Parathyroid adenoma (tissue), 2 donors: ENCODE measurements at regions not wholly inside any gene's neighbourhood (a gene's known extent, or its start where the extent isn't known, plus 50 kb on each side); places are given as distances from the start of the nearest gene placed in this dataset.

ENCODE experiments used
- H2AFZ ChIP-seq: fragments of 300-600 bp; sonication (generic); one replicate; pipeline ENCODE4 v1.7.0; 2017; ENCODE audit warnings: antibody characterized with exemption, mild to moderate bottlenecking
- H3K27ac ChIP-seq: fragments of 300-600 bp; sonication (generic); one replicate; pipeline ENCODE4 v1.7.0; 2017
- H3K27me3 ChIP-seq: fragments of 300-600 bp; sonication (generic); one replicate; pipeline ENCODE4 v1.7.0; 2017; ENCODE audit warnings: low read length; ENCODE audit not compliant: control insufficient read depth, insufficient read depth
- H3K36me3 ChIP-seq: fragments of 300-600 bp; sonication (generic); one replicate; pipeline ENCODE4 v1.7.0; 2017; ENCODE audit warnings: low read length; ENCODE audit not compliant: control insufficient read depth, insufficient read depth
- H3K4me1 ChIP-seq: fragments of 300-600 bp; sonication (generic); one replicate; pipeline ENCODE4 v1.7.0; 2017; ENCODE audit warnings: control low read depth
- H3K4me2 ChIP-seq: fragments of 300-600 bp; sonication (generic); one replicate; pipeline ENCODE4 v1.7.0; 2017; ENCODE audit warnings: low read length
- H3K4me3 ChIP-seq: fragments of 300-600 bp; sonication (generic); one replicate; pipeline ENCODE4 v1.7.0; 2017; ENCODE audit warnings: low read depth, low read length
- H3K79me2 ChIP-seq: fragments of 300-600 bp; sonication (generic); one replicate; pipeline ENCODE4 v1.7.0; 2017; ENCODE audit warnings: control low read depth
- H3K9ac ChIP-seq: fragments of 300-600 bp; sonication (generic); one replicate; pipeline ENCODE4 v1.7.0; 2017; ENCODE audit warnings: mild to moderate bottlenecking
- H3K9me3 ChIP-seq: fragments of 300-600 bp; sonication (generic); one replicate; pipeline ENCODE4 v1.7.0; 2017; ENCODE audit warnings: low read length; ENCODE audit not compliant: control insufficient read depth
- CTCF ChIP-seq: fragments of 300-600 bp; sonication (generic); IDR thresholded peaks from one replicate; pipeline ENCODE4 v1.7.0; 2017; ENCODE audit warnings: antibody characterized with exemption, mild to moderate bottlenecking
- donor health status: primary hyperparathyroidism.

GRCh38 chr5:153039501-153039900 lies 451.0 kb upstream of the GRIA1 start:
- Histone ChIP-seq H3K27me3 (no peaks in the 10 kb centered on the region), H3K9me3 (no peaks in the 10 kb centered on the region), H3K79me2 (no peaks in the 10 kb centered on the region), H3K4me1 (no peaks in the 10 kb centered on the region), H3K36me3 (no peaks in the 10 kb centered on the region), H3K9ac (no peak overlapping the region), H3K4me2 (no peak overlapping the region), H3K27ac (no peak overlapping the region), H2AFZ (no peak overlapping the region), H3K4me3 (no peak overlapping the region)
- no peak for TF ChIP-seq CTCF

GRCh38 chr5:153043886-153044285 lies 446.6 kb upstream of the GRIA1 start:
- Histone ChIP-seq H3K27ac (no peak overlapping the region), H2AFZ (no peak overlapping the region), H3K79me2 (no peaks in the 10 kb centered on the region), H3K36me3 (no peaks in the 10 kb centered on the region), H3K27me3 (no peaks in the 10 kb centered on the region), H3K9me3 (no peaks in the 10 kb centered on the region), H3K4me3 (no peak overlapping the region), H3K9ac (no peak overlapping the region), H3K4me2 (no peak overlapping the region), H3K4me1 (no peaks in the 10 kb centered on the region)
- no peak for TF ChIP-seq CTCF

DNA sequence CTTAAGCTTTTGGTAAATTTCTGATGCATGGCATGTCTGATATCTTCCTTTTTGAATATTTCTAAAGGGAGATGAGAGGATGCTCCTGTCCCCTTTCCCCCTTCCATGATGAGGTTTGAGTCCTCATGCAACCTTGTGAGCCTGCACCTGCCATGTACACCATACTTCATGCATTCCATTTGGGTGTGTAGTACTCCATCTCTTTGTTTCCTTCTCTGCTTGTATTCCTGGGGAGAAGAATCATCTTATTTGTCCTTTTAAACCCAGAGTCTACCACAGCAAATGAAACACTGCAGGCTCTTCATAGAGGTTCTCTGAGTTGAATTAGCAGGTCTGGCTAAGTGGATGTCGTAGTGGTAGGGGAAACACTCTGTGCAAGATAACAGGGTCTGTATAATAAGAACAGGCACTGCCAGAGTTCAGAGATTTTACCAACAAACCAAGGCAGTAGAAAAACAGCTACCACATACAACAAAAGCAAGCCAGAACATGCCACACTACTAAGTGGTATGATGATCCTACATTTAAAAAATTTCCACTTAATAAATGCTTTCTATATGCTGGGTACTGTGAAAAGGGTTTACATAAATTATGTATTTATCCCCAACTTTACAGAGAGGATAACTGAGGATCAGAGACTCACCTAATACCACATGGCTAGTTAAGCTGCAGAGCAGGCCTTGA lies 439.8 kb upstream of the GRIA1 start:
- no peaks in the 10 kb centered on the region for H3K9me3 ChIP-seq
- no peaks in the 10 kb centered on the region for H3K4me1 ChIP-seq
- no peak for TF ChIP-seq CTCF
- no peak overlapping the region for H3K4me2 ChIP-seq
- no peak overlapping the region for H3K9ac ChIP-seq
- H3K27me3 ChIP-seq = no peaks in the 10 kb centered on the region
- no peak overlapping the region for H3K27ac ChIP-seq
- H3K4me3 ChIP-seq = no peak overlapping the region
- H3K36me3 ChIP-seq = no peaks in the 10 kb centered on the region
- H2AFZ ChIP-seq = no peak overlapping the region
- H3K79me2 ChIP-seq = no peaks in the 10 kb centered on the region

DNA sequence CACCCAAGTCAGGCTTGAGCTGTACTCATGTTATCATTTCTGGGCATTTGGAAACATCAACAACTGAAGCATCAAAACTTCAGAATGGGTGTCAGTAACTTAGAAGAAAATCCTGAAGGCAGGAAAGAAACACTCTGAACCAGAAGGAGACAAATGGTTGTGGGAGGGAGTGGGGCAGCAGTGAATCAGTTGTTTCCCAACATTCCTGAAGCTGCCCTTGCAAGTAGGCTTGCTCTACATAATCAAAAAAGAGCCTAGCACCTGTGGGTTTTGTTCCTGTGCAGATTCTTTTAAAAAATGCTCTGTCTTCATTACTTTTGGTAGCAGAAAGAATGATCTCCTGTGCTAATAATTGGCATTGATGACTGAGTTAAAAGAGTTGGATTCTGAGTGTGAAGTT lies 424.2 kb upstream of the GRIA1 start:
- Histone ChIP-seq H3K79me2 (no peaks in the 10 kb centered on the region), H3K27me3 (no peaks in the 10 kb centered on the region), H3K36me3 (no peaks in the 10 kb centered on the region), H3K9ac (no peak overlapping the region), H3K4me1 (no peaks in the 10 kb centered on the region), H3K9me3 (no peaks in the 10 kb centered on the region), H3K27ac (no peak overlapping the region), H3K4me3 (no peak overlapping the region), H2AFZ (no peak overlapping the region), H3K4me2 (no peak overlapping the region)
- no peak for TF ChIP-seq CTCF

DNA sequence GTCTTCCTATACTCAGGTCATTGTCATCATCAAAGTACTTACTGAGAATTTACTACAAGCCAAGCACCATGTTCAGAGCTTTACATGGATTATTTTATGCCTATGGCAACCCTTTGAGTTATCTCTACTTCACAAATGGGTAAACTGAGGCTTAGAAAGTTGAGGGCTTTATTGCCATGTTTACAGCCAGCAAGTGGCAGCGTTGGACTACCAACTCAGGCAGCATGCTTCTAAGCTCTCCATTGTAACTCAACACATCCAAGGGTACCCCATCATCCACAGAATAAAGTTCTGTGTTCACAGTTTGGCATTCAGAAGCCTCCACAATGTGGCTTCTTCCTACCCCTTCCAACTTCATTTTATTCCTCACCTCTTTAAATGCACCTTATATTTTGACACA lies 422.6 kb upstream of the GRIA1 start:
- H3K79me2 ChIP-seq = no peaks in the 10 kb centered on the region
- H3K4me1 ChIP-seq = no peaks in the 10 kb centered on the region
- H3K9ac ChIP-seq = no peak overlapping the region
- H3K27ac ChIP-seq = no peak overlapping the region
- H3K9me3 ChIP-seq = no peaks in the 10 kb centered on the region
- no peak overlapping the region for H3K4me2 ChIP-seq
- no peak for TF ChIP-seq CTCF
- no peaks in the 10 kb centered on the region for H3K27me3 ChIP-seq
- H2AFZ ChIP-seq = no peak overlapping the region
- H3K4me3 ChIP-seq = no peak overlapping the region
- no peaks in the 10 kb centered on the region for H3K36me3 ChIP-seq
